Upper lobe of left lung (tissue), 6 donors: ENCODE measurements at regions not wholly inside any gene's neighbourhood (a gene's known extent, or its start where the extent isn't known, plus 50 kb on each side); places are given as distances from the start of the nearest gene placed in this dataset.
"Not testable (repeated sequence)": the region's sequence is repeated elsewhere in the genome, so short reads cannot be mapped to it uniquely, and the experiment has no call there.

ENCODE experiments used
- ATAC-seq, 2 donors: fragments of 200-7000 bp; cut with Tn5 transposase; one replicate each; pipeline ENCODE4 v1.9.1; 2022; ENCODE audit warnings: mild to moderate bottlenecking in 2 of 2, moderate library complexity in 2 of 2; ENCODE audit not compliant: low FRiP score in 2 of 2
- DNase-seq, 2 donors: peaks; one replicate each; pipeline ENCODE4 v3.0.0-alpha.2; 2019 to 2020
- H3K27ac ChIP-seq, 4 donors: fragments of 200-600 bp; sonication (generic); one replicate each; pipeline ENCODE4 v1.5.1; 2016 to 2019
- H3K27me3 ChIP-seq, 4 donors: fragments of 200-600 bp; sonication (generic); one replicate each; pipeline ENCODE4 v1.5.1; 2017 to 2019
- H3K36me3 ChIP-seq, 4 donors: fragments of 200-600 bp; sonication (generic); one replicate each; pipeline ENCODE4 v1.5.1; 2016 to 2019
- H3K4me1 ChIP-seq, 4 donors: fragments of 200-600 bp; sonication (generic); one replicate each; pipeline ENCODE4 v1.5.1; 2018 to 2019
- H3K4me3 ChIP-seq, 4 donors: fragments of 200-600 bp; sonication (generic); one replicate each; pipeline ENCODE4 v1.5.1; 2017 to 2019; ENCODE audit warnings: mild to moderate bottlenecking in 2 of 4, moderate library complexity in 1 of 4
- H3K9me3 ChIP-seq, 4 donors: fragments of 200-600 bp; sonication (generic); one replicate each; pipeline ENCODE4 v1.5.1; 2018 to 2019
- CTCF ChIP-seq, 6 experiments: fragments of 450-650 bp in 4 of 6; fragments of 200-600 bp in 2 of 6; sonication (generic) in 2 of 6; IDR thresholded peaks; one replicate each; pipeline ENCODE4 v1.5.1; 2016 to 2019; ENCODE audit warnings: antibody characterized with exemption in 6 of 6
- EP300 ChIP-seq, 4 donors: sonication (generic); formaldehyde crosslinking; IDR thresholded peaks; one replicate each; pipeline ENCODE4 v1.5.1; 2017; ENCODE audit warnings: antibody characterized with exemption in 4 of 4, control low read depth in 2 of 4
- POLR2A ChIP-seq, 4 donors: fragments of 450-650 bp; IDR thresholded peaks; one replicate each; pipeline ENCODE4 v1.5.1; 2016 to 2017; ENCODE audit warnings: antibody characterized with exemption in 4 of 4, mild to moderate bottlenecking in 2 of 4
- POLR2AphosphoS5 ChIP-seq, 2 donors: sonication (generic); formaldehyde crosslinking; IDR thresholded peaks; one replicate each; pipeline ENCODE4 v1.5.1; 2017; ENCODE audit warnings: antibody characterized with exemption in 2 of 2
- WGBS, 2 donors: methylation state at CpG; one replicate each; pipeline ENCODE4 v1.1.5; 2017 to 2018; 5-methylcytosine and 5-hydroxymethylcytosine counted together
- donor health status: DM: no; HTN: no; CAD: no; lungs with moderate emphysema.
- donor health status: DM: no; HTN: yes; CAD: no; lungs with severe emphysema.

GRCh38 chr18:64678048-64678447 lies 529.2 kb upstream of the LINC00305 start:
- H3K4me3 ChIP-seq = no peak overlapping the region
- H3K27ac ChIP-seq = no peak overlapping the region
- DNase-seq (no peak), ATAC-seq (no peak)
- H3K4me1 ChIP-seq = no peaks in the 10 kb centered on the region
- TF ChIP-seq CTCF (IDR thresholded peaks at IDR 0.05) (no peak), POLR2AphosphoS5 (IDR thresholded peaks at IDR 0.05) (no peak), EP300 (IDR thresholded peaks at IDR 0.05) (no peak), POLR2A (IDR thresholded peaks at IDR 0.05) (no peak)
- H3K36me3 ChIP-seq = no peaks in the 10 kb centered on the region
- no peaks in the 10 kb centered on the region for H3K9me3 ChIP-seq
- WGBS, 2 donors = 51% methylated on average over 2 of the region's 2 CpGs
- no peaks in the 10 kb centered on the region for H3K27me3 ChIP-seq

GRCh38 chr18:64674694-64675093 lies 525.8 kb upstream of the LINC00305 start:
- WGBS, 2 donors = 65 to 70% methylated on average over 3 of the region's 3 CpGs
- ATAC-seq = no peak
- H3K27me3 ChIP-seq = no peaks in the 10 kb centered on the region

GRCh38 chr18:64671293-64671692 lies 522.4 kb upstream of the LINC00305 start:
- not testable (repeated sequence) for ATAC-seq, H3K4me3 ChIP-seq, H3K4me1 ChIP-seq, H3K27me3 ChIP-seq, H3K9me3 ChIP-seq, H3K36me3 ChIP-seq, H3K27ac ChIP-seq, DNase-seq
- WGBS, 2 donors = 76 to 78% methylated on average over 5 of the region's 5 CpGs

More at GRCh38 chr18:64674694-64675093, 525.8 kb upstream of the LINC00305 start:
- Histone ChIP-seq H3K27ac (no peak overlapping the region), H3K9me3 (no peaks in the 10 kb centered on the region), H3K36me3 (no peaks in the 10 kb centered on the region), H3K4me3 (no peak overlapping the region), H3K4me1 (no peaks in the 10 kb centered on the region)
- TF ChIP-seq POLR2A (IDR thresholded peaks at IDR 0.05) (no peak), CTCF (IDR thresholded peaks at IDR 0.05) (no peak), POLR2AphosphoS5 (IDR thresholded peaks at IDR 0.05) (no peak), EP300 (IDR thresholded peaks at IDR 0.05) (no peak)
- no peak for DNase-seq

GRCh38 chr18:64668461-64668962 lies 519.6 kb upstream of the LINC00305 start:
- TF ChIP-seq CTCF (IDR thresholded peaks at IDR 0.05) (no peak), POLR2A (IDR thresholded peaks at IDR 0.05) (no peak), EP300 (IDR thresholded peaks at IDR 0.05) (no peak), POLR2AphosphoS5 (IDR thresholded peaks at IDR 0.05) (no peak)
- H3K4me1 ChIP-seq = no peaks in the 10 kb centered on the region
- no peak overlapping the region for H3K4me3 ChIP-seq
- ATAC-seq (no peak), DNase-seq (no peak)
- H3K27ac ChIP-seq = no peak overlapping the region
- H3K27me3 ChIP-seq = no peaks in the 10 kb centered on the region
- no peaks in the 10 kb centered on the region for H3K36me3 ChIP-seq
- H3K9me3 ChIP-seq = no peaks in the 10 kb centered on the region
- WGBS, 2 donors = 76 to 91% methylated on average over 1 of the region's 1 CpG

GRCh38 chr18:64663086-64663485 lies 514.2 kb upstream of the LINC00305 start:
- no peaks in the 10 kb centered on the region for H3K4me1 ChIP-seq
- WGBS, 2 donors = 84 to 89% methylated on average over 2 of the region's 2 CpGs
- ATAC-seq (no peak), DNase-seq (no peak)
- TF ChIP-seq POLR2A (IDR thresholded peaks at IDR 0.05) (no peak), POLR2AphosphoS5 (IDR thresholded peaks at IDR 0.05) (no peak), EP300 (IDR thresholded peaks at IDR 0.05) (no peak), CTCF (IDR thresholded peaks at IDR 0.05) (no peak)
- no peaks in the 10 kb centered on the region for H3K36me3 ChIP-seq
- no peak overlapping the region for H3K4me3 ChIP-seq
- H3K9me3 ChIP-seq = no peaks in the 10 kb centered on the region
- no peak overlapping the region for H3K27ac ChIP-seq
- no peaks in the 10 kb centered on the region for H3K27me3 ChIP-seq
